Posterior cingulate gyrus (tissue), 11 donors: ENCODE measurements at regions not wholly inside any gene's neighbourhood (a gene's known extent, or its start where the extent isn't known, plus 50 kb on each side); places are given as distances from the start of the nearest gene placed in this dataset.

ENCODE experiments used
- DNase-seq, 10 donors: peaks; one replicate each; pipeline versions ENCODE4 v3.0.0 to v3.0.0-alpha.2; 2020 to 2021; ENCODE audit warnings: mixed read lengths in 3 of 10
- intact Hi-C: fragments of 100-400 bp; cut with DNase I; formaldehyde crosslinking; loops from one replicate; pipeline ENCODE4 v1.15.1; 2023

DNA sequence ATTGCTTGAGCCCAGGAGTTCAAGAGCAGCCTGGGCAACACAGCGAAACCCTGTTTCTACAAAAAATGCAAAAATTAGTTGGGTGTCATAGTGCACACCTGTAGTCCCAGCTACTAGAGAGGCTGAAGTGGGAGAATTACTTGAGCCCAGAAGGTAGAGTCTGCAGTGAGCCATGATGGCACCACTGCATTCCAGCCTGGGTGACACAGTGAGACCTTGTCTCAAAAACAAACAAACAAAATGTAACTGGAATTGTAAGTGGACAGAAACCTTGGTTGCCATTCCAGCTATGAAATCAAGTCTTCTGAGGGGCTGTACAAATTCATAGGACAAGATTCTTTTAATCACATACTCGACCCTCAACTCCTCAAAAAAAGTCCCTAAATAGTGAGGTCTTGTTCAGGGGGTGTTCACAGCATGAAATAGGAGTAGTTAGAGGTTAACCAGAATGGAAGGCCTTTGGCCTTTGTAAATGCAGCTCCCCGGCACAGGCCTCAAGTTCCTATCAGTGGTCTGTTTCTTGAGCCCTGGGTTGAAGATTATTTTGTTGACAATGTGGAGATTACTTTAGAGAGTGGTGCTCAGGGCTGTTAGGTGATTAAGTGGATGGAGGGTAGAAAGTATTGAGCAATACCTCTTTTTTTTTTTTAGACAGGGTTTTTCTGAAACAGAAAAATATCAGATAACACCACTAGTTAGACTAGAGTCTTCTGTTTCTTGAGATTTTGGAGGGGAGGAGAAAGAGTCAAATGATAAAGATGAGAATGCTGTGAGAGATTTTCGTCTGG lies 138.7 kb upstream of the ZNF648 start:
- intact Hi-C loops: no loop called here

DNA sequence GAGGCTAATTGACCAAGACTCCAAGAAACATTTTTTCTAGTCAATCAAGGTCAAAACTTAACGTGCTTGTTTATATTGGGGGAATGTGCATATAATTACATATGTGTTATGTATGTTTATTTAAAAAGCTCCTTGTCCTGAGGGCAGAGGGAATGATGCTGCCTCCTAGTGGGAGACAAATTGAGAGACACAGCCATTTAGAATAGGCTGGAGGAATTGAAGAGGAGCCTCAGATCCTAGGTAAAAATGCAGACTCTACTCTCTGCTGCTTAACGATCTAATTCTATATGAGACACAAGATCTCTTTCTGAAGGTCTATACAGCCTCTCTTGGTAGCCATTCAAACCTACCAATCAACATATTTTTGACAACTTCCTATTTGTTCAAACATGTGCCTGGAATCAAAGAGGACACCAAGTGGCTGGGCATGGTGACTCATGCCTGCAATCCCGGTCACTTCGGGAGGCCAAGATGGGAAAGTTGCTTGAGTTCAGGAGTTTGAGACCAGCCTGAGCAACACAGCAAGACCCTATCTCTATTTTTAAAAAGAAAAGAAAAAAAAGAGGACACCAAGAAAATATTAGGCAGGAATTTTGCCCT lies 136.6 kb upstream of the ZNF648 start:
- no peak for DNase-seq
- intact Hi-C loops: no loop called here

More for the DNA sequence above, 138.7 kb upstream of the ZNF648 start:
- DNase-seq: no peak

DNA sequence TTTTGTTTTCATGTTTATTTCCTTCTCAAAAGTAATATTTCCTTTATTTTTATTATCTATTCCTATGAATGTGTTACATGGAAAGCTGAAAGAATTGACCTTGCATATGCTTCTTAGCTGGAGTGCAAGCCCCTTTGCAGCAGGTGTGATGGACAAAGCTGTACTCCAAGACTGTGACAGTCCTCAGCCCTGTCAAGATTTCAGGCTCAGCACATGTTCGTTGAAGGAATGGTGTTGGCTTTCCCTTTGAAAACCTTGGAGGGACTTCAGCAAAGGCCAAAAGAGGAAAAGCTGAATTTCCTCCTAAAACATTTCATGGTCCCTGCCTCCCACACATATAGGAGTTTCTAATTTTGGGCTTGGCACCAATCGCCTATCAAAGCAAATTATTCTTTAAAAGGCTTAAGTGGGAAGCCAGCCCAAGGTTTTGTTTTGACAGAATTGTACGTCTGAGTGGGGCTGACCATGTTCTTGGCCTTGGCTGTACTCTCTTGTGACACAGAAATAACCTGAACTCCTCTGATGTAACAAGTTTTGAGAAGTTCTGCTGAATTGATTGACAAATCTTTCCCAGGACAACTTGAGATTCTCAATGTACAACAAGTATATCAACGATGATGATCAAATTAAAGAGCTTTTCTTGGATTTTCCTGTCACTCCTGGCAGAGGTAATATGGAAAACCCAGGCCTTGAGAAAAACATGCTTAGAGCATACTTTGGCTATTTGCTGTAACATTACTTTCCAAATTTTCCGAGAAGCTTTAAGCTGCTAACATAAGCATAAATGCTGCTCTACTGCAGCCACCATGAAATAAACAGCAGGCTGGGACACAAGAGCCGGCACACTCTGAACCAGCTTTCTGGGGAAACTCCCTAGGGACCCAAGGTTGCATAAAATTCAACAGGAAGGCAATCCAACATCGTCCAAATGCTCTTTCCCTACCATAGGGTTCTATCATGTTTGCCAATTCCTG lies 135.7 kb upstream of the ZNF648 start:
- no peak for DNase-seq
- intact Hi-C loops: no loop called here

DNA sequence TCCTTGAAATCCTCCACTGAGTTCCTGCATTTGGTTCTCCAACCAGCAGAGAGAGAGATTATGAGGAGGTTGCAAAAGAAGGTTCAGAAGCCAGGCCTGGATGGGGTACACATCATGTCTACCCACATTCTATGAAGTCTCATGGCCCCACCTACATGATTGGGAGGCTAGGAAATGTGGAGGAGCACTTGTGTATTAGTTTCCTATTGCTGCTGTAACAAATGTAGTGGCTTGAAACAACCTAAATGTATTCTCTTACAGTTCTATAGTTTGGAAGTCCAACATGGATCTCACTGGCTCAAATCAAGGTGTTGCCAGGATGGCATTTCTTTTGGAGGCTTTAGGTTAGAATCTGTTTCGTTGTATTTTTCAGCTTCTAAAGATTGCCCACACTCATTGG lies 134.2 kb upstream of the ZNF648 start:
- DNase-seq: no peak
- intact Hi-C loops: no loop called here

DNA sequence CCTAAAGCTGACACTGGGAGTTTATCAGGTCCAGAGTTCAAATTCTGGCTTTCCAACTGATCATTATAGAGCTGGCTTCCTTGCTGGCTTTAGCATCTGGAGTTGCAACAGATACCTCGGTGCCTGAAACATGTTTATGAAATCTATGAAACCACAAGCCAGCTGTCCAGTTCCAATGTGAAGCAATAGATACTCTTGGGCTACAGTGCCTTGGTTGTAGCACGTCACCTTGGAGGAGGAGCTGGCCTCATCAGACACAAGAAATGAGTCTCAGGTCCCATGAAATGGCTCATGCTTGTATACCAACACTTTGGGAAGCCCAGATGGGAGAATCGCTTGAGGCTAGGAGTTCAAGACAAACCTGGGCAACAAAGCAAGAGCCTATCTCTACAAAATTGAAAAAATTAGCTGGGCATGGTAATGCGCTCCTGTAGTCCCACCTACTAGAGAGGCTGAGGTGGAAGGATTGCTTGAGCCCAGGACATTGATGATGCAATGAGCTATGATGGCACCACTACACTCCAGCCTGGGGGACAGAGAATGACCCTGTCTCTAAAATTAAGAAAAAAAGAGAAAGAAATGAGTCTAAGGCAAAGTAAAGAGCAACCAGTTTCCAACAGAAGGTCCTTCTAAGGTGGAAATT lies 132.5 kb upstream of the ZNF648 start:
- no peak for DNase-seq
- intact Hi-C loops: no loop called here

DNA sequence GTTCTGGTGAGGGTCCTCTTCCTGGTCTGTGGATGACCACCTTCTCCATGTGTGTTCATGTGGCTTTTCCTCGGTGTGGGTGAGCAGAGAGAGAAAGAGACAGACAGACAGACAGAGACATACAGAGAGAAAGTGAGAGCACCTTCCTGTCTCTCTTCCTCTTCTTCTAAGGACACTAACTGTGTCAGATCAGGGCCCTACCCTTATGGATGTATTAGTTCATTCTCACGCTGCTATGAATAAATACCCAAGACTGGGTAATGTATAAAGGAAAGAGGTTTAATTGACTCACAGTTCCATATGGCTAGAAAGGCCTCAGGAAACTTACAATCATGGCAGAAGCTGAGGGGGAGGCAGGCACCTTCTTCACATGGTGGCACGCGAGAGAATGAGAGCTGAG lies 131.5 kb upstream of the ZNF648 start:
- no peak for DNase-seq
- intact Hi-C loops: no loop called here

DNA sequence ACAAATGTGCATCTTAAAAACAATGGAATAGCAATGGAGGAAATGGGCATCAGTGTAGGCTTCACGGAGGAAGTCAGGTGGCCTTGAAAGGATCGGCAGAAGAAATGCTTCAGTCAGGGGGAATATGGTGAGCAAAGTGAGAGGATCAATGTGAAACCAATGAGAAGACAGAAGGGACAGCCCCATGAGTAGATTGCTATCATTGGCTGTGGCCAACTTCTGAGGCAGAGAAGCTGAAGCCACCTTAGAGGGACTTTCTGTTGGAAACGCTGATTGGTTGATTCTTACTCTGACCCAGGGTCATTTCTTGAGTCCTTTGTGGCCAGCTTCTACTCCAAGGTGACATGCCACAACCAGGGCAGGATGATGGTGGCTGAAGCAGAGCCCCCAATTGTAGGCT lies 130.7 kb upstream of the ZNF648 start:
- no peak for DNase-seq
- intact Hi-C loops: no loop called here

DNA sequence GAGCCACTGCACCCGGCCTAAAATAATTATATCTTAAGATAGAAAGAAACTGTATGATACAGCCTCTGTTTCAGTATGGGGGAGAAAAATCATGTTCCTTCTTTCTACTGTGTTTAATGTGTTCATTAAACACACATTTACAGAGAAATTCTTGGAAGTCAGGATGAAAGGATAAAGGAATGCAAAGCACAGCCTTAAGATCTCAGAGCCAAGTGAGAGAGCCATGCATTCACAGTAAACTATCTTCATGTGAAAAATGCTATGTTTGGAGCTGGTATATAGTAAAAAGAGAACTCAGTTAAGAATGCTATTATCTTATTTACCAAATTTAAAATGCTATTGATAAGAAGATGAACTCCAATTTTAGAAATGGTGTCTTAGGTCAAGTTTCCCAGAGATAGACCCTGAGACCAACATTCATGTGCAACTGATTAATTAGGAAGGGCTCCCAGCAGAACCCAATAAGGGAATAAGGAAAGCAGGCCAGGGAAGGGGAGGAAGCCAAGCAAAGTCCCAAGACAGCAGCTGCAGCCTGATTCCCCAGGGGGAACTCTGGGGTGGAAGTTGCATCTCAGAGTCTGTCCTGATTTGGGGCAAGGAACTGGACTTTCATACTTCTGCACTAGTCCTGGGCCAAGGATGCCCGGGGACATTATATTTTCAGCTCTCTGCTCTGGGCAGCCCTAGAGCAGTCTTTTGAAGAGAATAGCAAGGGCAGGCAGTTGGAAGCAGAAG lies 130.0 kb upstream of the ZNF648 start:
- intact Hi-C loops: no loop called here
- DNase-seq: no peak

DNA sequence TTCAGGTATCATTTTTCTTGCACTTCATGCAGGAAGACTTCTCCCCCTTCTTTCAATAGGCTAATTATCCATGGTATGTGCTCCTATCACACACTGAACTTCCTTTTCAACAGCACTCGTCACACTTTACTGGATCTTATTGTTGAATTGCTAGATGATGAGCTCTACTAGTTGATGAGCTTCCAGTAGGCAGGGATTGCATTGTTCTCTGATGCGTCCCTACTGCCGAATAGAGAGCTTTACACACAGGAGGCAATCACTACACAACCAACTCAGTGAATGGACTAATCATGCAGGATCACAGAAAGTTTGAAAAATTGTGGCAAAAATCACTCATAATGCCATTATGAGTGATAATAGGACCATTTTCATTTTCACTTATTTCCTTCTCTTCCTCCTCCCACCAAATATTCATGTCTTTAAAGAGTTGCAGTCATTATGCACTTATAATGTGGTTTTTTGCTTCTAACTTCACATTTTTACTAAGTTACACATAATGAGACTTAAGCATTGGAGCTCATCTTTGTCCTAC lies 128.1 kb upstream of the ZNF648 start:
- intact Hi-C loops: no loop called here
- DNase-seq: no peak

DNA sequence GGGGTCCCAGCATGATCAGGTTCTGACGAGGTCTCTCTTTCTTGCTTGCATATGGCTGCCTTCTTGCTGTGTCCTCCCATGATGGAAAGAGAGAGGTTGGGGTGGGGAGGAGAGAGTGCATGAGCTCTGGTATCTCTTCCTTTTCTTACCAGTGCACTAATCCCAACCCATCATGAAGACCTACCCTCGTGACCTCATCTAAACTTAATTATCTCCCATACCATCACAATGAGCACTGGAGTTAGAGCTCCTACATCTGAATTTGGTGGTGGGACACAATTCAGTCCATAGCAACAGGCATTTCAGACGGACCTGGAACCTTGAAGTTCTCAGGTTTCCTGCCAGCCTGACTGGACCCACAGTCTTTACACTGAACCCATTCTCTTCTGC lies 125.2 kb upstream of the ZNF648 start:
- intact Hi-C loops: no loop called here
- DNase-seq: no peak

DNA sequence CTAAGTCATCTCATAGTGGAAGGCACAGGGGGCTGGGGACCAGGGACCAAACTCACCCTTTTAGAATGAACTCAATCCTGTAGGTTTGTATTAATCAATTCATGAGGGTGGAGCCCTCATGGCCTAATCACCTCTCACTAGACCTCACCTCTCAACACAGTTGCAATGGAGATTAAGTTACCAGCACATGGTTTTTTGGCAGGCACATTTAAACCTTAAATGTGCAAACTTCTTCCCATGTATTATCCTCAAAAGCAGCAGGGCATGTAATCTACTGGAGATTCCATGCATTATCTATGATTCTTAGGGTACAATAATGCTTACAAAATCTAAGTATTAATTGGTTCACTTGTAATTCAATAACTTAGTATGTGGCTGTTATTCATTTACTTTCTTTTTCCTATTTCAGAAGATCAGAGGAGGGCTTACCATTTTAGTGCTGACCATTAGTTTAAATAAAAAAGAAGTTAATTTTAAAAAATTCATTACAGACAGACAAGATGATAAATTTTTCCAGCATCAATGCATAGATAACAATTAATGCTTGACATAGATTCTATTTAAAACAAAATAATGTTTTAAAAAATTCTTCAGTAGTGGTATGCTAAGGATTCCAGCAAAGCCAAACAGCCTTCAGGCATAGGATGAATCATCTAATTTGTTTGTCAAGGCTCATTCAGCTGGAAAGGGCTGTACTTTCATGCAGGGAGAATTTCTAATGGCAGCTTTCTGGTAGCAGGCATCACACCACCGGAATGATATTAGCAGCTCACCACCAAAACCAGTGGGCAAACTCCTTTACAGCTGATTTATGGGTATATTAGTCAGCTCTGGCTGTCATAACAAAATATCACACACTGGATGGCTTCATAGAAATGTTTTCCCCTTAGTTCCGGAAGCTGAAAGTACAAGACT lies 124.6 kb upstream of the ZNF648 start:
- DNase-seq: no peak
- intact Hi-C loops: no loop called here

DNA sequence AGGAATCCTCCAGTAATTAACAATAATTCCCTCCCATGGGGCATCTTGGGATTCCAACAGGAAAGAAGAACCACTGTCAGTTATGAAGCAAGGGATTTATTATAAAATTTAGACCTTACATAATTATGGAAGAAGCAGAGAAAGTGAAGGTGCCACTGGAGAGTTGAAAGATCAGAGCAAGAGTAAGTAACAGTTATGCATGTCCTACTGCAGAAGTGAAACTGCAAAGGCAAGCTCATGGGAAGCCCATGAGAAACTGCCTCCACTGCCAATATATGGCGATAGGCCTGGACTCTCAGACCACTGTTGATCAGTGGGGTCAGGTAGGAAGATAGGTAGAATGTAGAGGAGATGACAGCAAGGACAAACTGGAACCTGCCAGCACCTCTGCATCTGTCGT lies 123.6 kb upstream of the ZNF648 start:
- DNase-seq: no peak
- intact Hi-C loops: no loop called here

DNA sequence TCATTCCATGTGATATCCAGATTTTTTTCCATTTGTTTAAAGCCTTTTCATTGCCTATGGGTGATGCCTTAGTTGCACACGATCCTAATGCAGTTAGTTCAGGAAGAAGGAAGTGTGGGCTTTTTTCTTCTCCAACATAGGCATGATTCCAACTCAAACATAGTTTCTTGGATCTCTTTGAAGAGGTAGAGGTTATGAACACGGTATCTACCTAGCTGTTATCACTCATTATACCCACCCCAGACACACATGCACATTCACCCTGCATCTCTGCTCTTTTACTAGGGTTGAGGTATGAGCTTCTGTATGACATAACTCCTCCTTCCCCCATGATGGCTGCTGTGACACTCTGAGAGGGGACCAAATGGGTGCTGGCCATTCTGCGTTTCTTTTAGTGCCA lies 122.1 kb upstream of the ZNF648 start:
- intact Hi-C loops: no loop called here
- no peak for DNase-seq

DNA sequence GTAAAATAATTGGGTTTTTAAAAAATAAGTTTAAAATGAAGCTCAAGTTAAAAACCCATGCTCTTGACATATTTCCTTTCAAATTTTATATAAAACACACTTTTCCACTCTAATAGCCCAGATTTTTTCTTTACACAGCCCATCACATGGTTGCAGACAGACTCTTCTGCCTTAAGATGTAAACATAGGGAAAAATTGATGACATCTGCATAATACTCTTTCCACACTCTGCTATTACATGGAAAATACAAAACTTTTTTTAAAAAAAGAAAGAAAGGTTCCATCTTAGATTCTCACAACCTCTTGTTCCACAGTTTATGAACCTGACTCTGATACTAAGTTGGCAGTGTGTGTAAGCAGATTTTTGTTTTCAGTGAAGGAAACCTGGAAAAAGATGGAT lies 120.8 kb upstream of the ZNF648 start:
- no peak for DNase-seq
- intact Hi-C loops: no loop called here

DNA sequence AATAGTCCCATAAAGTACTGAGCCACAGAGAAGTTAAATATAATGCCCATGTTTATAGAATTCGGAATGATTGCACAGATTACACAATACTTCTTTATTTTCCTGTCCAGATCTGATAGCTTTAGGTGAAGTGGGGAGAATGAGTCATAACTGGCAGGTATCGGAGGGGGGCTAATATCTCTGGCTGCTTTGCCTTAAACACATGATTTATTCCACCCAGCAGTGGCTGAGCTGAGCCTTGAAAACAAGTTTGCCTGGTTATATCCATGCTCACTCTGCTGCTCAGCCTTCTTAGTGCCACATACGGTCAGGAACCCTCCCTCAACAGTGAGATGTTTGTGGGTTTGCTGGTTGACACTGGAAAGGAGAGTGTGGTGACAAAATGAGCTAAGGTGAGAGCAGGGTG lies 119.7 kb upstream of the ZNF648 start:
- DNase-seq: no peak
- intact Hi-C loops: no loop called here

DNA sequence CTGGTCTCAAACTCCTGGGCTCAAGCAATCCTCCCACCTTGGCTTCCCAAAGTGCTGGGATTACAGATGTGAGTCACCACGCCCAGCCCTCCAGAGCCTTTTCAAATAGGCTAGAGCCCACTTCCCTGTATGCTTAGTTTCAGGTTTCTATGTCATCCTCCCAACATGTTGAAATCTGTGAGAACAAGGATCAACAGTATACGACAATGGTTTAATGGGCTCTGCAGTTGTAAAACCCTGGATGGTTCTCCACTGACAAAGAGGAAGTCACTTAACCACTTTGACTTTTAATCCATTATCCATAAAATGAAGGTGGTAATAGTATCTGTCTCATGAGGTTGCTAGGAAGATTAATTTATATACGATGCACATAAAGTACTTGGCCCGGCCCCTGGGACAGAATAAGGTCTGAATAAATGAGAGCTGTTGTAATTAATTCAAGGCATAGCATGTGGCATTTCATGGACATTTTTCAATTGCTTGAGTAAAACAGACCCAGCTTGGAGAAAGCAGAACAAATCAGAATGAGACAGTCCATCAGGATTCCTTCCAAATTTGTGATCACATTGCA lies 113.9 kb upstream of the ZNF648 start:
- DNase-seq: no peak
- intact Hi-C loops: no loop called here

DNA sequence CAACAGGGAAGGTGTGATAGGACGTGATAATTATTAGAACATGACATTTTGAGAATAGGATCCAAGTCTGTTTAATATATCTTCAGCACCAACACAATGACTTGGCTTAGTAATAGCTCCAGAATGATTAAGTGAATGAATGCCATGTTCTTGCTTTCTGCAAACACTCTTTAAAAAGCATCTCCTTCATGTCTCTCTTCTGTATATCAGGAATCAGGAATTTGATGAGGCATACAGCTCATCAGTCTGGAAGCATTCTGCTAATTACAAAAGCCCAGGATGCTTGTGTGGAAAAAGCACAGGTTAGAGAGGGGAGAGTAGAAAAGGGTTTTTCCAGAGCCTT lies 113.0 kb upstream of the ZNF648 start:
- intact Hi-C loops: no loop called here
- no peak for DNase-seq

DNA sequence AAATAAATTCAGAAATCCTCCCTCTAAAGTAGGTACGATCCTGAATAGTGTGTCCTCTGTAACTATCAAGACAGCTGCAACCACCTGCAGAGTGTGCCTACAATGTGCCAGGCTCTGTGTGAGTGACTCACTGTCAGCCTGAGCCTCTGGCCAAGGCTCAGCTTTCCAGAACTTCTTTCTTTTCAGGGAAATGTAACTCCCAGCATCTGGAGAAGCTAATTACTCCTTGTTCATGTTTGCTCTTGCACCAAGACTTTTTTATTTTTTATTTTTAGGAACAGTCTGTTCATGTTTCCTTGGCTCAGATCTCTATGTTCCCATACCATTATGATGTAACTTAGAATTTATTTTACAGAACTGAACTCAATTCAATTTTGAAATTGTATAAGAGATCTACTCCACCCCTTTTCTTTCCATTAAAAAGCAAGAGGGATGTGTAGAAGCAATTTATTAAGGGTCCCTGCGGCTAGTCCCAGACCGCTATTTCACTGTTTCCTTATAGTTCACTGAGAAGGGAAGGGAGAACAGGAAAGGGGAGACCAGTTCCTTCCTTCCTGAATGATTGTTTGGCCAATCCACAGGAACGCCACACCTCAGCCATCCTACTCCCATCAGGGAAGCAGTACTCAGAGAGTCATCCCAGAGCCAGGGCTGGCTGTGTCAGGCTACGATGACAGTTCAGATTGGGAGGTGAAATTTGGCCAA lies 112.4 kb upstream of the ZNF648 start:
- intact Hi-C loops: no loop called here
- DNase-seq: peak in 8 of 10 donors; percentile 42 to 93 (median 68)
